Activated T-cell treated with anti-CD3 and anti-CD28 coated beads for 24 hours (primary cell): ENCODE measurements at regions not wholly inside any gene's neighbourhood (a gene's known extent, or its start where the extent isn't known, plus 50 kb on each side); places are given as distances from the start of the nearest gene placed in this dataset.
"Not testable (repeated sequence)": the region's sequence is repeated elsewhere in the genome, so short reads cannot be mapped to it uniquely, and the experiment has no call there.

Source experiments
- DNase-seq: peaks from one replicate; pipeline ENCODE4 v3.0.0-alpha.2; 2020; ENCODE audit warnings: low read depth

- no peak for DNase-seq
Measured at GRCh38 chr10:9294132-9294663, 1239.7 kb downstream of the GATA3 start.

GRCh38 chr10:9294865-9295264 lies 1240.4 kb downstream of the GATA3 start:
- no peak for DNase-seq

- no peak for DNase-seq
Measured at GRCh38 chr10:9296190-9296589, 1241.7 kb downstream of the GATA3 start.

- no peak for DNase-seq
Measured at GRCh38 chr10:9297580-9297979, 1243.1 kb downstream of the GATA3 start.

GRCh38 chr10:9299966-9300365 lies 1245.5 kb downstream of the GATA3 start:
- DNase-seq: no peak

- DNase-seq: no peak
Measured at GRCh38 chr10:9301148-9301547, 1246.7 kb downstream of the GATA3 start.

- no peak for DNase-seq
Measured at GRCh38 chr10:9301554-9301953, 1247.1 kb downstream of the GATA3 start.

GRCh38 chr10:9302140-9302746 lies 1247.8 kb downstream of the GATA3 start:
- no peak for DNase-seq

GRCh38 chr10:9305018-9305655 lies 1250.6 kb downstream of the GATA3 start:
- no peak for DNase-seq

- no peak for DNase-seq
Measured at GRCh38 chr10:9311702-9312499, 1257.4 kb downstream of the GATA3 start.

GRCh38 chr10:9315292-9315691 lies 1260.8 kb downstream of the GATA3 start:
- DNase-seq: no peak

GRCh38 chr10:9331583-9332008 lies 1277.1 kb downstream of the GATA3 start:
- DNase-seq: no peak

- no peak for DNase-seq
Measured at GRCh38 chr10:9334270-9334669, 1279.8 kb downstream of the GATA3 start.

GRCh38 chr10:9339716-9340115 lies 1285.2 kb downstream of the GATA3 start:
- DNase-seq: no peak

GRCh38 chr10:9342885-9343570 lies 1288.5 kb downstream of the GATA3 start:
- DNase-seq: no peak

GRCh38 chr10:9347933-9348332 lies 1293.4 kb downstream of the GATA3 start:
- not testable (repeated sequence) for DNase-seq

GRCh38 chr10:9357471-9357870 lies 1303.0 kb downstream of the GATA3 start:
- no peak for DNase-seq

GRCh38 chr10:9362721-9363120 lies 1308.2 kb downstream of the GATA3 start:
- no peak for DNase-seq

- DNase-seq: no peak
Measured at GRCh38 chr10:9379183-9379582, 1324.7 kb downstream of the GATA3 start.

GRCh38 chr10:9381733-9382532 lies 1327.4 kb downstream of the GATA3 start:
- no peak for DNase-seq

GRCh38 chr10:9382533-9382866 lies 1328.0 kb downstream of the GATA3 start:
- no peak for DNase-seq

GRCh38 chr10:9390516-9390915 lies 1336.0 kb downstream of the GATA3 start:
- no peak for DNase-seq
